Left hindlimb (tissue), 1 donor: ENCODE measurements at regions not wholly inside any gene's neighbourhood (a gene's known extent, or its start where the extent isn't known, plus 50 kb on each side); places are given as distances from the start of the nearest gene placed in this dataset.
A peak's percentile ranks its signal among the peaks of the same experiment; 100 is the strongest.

Experiments used
- DNase-seq: peaks from one replicate; pipeline ENCODE4 v3.0.0-alpha.2; 2018

DNA sequence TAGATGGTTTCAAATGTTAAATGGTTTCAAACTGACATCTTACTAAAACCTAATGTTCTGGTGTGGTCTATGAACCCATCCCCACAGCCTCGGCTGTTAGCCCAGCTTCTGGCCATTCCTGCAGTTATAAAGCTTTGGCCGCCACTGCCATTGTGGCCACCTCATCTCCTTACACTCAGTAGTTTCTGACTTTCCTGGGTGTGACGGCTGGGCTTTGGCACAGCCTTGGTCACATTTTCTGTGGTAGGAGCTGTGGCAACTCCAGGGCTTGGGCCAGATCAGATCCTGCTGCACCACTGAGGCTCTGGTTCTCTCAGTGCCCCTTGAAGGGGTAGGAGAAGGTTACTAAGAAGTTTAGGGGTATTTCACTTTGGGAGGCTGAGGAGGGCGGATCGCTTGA lies 84.2 kb upstream of the STXBP6 start:
- no peak for DNase-seq

DNA sequence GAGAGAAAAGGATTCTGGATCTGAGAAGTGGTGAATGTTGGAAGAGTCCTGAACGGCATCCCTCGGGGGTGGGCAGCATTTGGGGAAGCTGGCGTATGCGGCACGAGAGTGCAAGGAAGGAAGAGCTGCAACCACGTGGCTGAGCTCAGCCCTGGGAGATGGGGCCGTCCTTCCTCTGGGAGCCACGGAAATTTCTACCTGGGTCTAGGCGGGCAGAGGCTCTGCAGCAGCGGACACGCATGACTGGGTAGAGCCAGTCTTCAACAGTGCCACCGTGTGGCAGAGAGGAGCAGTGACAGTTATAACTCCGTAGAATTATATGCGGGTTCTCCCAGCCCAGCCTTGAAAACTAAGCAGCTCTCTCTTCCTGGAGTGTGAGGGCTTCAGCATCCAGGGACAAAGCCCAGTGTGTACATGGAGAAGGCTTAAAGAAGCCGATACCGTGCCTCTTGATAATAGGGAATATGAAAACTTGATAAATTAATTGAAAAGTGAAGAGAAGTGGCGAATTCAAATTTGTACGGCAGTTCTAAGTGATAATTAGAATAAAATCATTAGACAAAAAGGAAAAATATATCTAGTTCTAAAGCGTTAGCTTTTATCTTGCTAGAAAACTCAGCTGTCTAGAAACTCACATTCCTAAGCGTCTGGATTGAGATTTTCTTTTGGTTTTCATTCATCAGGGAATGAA lies 82.9 kb upstream of the STXBP6 start:
- DNase-seq = peak; percentile 62

DNA sequence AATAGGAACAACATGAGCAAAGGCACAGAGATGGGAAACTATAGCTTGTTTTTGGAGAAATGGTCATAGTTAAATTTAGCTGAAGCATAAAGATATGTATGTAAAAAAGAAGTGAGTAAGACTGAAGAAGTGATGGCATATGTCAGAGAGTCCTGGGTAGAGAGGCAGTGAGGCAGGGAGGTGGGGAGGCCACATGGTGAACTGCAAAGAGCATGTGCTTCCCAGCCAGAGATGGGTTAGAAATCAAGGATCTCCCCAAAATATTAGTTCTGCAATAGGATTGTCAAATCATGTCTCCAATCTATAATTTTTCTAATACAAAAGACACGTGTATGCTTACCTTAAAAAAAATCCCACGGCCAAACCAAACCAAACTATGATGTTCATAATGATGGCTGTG lies 82.1 kb upstream of the STXBP6 start:
- no peak for DNase-seq

- DNase-seq = no peak
These were observed 72.9 kb upstream of the STXBP6 start for GRCh38 chr14:25122843-25123242.

DNA sequence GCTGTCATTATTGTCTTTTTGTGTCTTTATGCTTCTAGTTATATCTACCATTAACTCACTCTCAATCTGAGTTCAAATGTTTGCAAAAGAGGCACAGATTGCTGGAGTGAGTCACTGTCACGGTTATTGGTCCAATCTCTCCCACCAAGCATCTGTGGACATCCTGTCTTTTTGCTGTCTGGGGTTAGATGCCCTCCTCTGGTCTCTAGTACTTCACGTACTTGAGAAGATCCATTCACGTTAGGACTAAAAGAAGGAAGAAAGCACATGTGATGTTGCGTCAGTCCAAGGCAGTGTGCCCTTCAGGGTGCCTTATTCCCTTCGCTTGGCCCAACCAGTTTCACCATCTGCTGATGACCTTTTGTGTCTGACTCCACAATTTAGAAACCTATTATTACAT lies 72.3 kb upstream of the STXBP6 start:
- DNase-seq = no peak

GRCh38 chr14:25121337-25122129 lies 71.6 kb upstream of the STXBP6 start:
- DNase-seq = no peak

DNA sequence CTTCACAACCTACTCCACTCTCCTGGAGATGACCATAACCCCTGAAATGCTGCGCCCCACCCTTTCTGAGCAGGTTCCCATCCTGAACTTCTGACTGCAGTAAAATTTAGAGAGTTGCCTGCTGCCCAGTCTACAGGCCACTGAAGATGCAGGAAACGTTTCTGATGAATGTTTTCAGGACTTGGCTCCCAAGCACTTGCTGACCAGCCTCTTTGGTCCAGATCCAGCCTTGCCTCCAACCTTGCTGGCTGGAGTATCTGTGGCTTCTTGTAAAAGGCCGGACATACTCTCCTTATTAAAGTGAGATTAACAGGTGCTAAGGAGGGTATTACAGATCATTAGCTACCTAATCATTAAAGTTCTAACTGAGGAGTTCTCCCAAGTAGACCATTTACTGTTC lies 70.3 kb upstream of the STXBP6 start:
- no peak for DNase-seq

GRCh38 chr14:25118671-25119070 lies 68.7 kb upstream of the STXBP6 start:
- DNase-seq = no peak

GRCh38 chr14:25117342-25117741 lies 67.4 kb upstream of the STXBP6 start:
- DNase-seq = no peak

GRCh38 chr14:25116607-25117006 lies 66.7 kb upstream of the STXBP6 start:
- DNase-seq = no peak

DNA sequence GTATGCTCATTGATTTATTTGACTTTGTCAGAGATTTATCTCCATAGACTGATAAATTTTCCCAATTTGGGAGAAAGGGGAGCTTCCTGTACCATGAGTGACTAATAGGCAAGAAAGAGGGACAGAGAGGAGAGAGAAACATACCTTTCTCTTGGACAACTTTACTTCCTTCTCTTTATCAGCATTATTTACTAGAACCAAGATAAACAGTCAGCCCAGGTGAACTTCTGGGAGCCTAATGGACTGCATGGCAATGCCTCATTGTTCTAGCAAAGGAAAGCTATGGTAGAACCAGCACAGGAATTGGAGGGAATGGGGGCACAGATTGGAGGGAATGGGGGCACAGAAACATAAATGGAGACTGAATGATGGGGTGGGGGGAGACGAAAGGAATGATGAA lies 63.4 kb upstream of the STXBP6 start:
- no peak for DNase-seq

- DNase-seq = peak; percentile 65
These were observed 61.2 kb upstream of the STXBP6 start for GRCh38 chr14:25111061-25111601.

DNA sequence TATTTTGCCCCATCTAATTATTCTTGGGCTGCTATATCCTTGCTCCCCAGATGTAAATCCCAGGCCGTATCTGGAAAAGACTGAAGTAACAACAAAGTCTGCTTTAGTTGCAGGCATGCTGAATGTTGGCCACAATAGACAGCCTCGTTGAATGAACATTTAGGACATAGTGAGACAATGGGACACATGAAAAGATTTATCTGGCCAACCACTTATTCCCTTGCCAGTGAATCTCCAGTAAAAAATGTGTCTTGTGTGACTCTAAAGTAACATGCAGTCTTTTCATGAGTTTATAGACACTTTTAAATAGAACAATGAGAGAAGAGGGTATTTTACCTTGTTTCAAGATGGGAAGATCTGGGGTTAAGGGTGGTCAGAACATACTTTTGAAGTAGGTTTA lies 60.2 kb upstream of the STXBP6 start:
- no peak for DNase-seq

DNA sequence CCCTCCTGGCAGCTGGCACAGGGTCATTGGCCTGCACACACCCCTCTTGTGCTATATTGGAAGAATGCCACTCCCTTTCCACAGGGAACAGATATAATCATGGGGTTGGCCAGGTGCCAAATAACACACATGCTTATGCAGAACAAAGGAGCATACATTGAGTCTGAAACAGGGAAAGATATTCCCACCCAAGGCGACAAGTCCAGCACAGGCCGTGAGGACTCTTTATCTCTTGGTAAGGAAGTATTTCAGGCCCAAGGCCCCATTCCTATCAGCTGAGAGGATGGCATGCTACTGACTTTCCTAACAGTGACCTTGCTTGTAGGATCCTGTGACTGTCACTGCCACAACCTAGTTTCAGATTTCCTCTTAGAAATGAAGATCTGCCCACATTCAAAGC lies 59.0 kb upstream of the STXBP6 start:
- no peak for DNase-seq

- DNase-seq = no peak
These were observed 58.3 kb upstream of the STXBP6 start for GRCh38 chr14:25108291-25108690.

GRCh38 chr14:25103820-25104219 lies 53.9 kb upstream of the STXBP6 start:
- DNase-seq = no peak

- no peak for DNase-seq
These were observed 53.3 kb upstream of the STXBP6 start for GRCh38 chr14:25103271-25103670.

GRCh38 chr14:25102788-25103187 lies 52.8 kb upstream of the STXBP6 start:
- no peak for DNase-seq

DNA sequence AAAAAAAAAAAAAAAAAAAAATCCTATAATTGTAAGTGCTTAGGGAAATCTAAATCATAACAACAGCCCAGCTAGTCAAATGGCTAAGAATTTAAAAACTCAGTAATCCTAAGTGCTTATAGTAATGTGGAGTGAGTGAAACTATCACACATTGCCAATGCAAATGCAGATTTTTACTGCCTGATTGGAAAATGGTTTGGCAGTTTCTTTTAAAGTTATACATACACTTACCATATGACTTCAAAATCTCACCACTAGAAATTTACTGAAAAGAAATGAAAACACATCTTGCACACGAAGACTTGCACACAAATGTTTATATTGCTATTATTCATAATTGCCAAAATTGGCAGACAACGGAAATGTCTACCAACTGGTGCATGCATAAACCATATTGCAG lies 51.3 kb upstream of the STXBP6 start:
- DNase-seq = no peak
